Stomach (tissue), 8 donors: ENCODE measurements at regions not wholly inside any gene's neighbourhood (a gene's known extent, or its start where the extent isn't known, plus 50 kb on each side); places are given as distances from the start of the nearest gene placed in this dataset.

Experiments
- DNase-seq, 2 donors: peaks; one replicate each; pipeline versions ENCODE4 v3.0.0 to v3.0.0-alpha.2; 2013 to 2019
- H3K27ac ChIP-seq, 5 donors: fragments of 200-600 bp in 4 of 5; sonication (generic) in 4 of 5; one replicate each; pipeline ENCODE4 v1.5.1; 2013 to 2019; ENCODE audit warnings: mild to moderate bottlenecking in 1 of 5, moderate library complexity in 1 of 5
- H3K27me3 ChIP-seq, 3 donors: fragments of 200-600 bp; sonication (generic); one replicate each; pipeline ENCODE4 v1.5.1; 2017 to 2019; ENCODE audit warnings: mixed run types in 1 of 3
- H3K36me3 ChIP-seq, 4 donors: fragments of 200-600 bp; sonication (generic); 1 replicate in 3 of 4; 2 replicates in 1 of 4; pipeline ENCODE4 v1.5.1; 2016 to 2019
- H3K4me1 ChIP-seq, 4 donors: fragments of 200-600 bp; sonication (generic); one replicate each; pipeline ENCODE4 v1.5.1; 2016 to 2019
- H3K4me3 ChIP-seq, 4 donors: fragments of 200-600 bp; sonication (generic) in 3 of 4; one replicate each; pipeline ENCODE4 v1.5.1; 2016 to 2019; ENCODE audit warnings: mild to moderate bottlenecking in 1 of 4
- H3K9me3 ChIP-seq, 4 donors: fragments of 200-600 bp; sonication (generic); one replicate each; pipeline ENCODE4 v1.5.1; 2016 to 2019
- CTCF ChIP-seq, 7 experiments: fragments of 450-650 bp in 4 of 7; fragments of 200-600 bp in 3 of 7; sonication (generic) in 3 of 7; IDR thresholded peaks; one replicate each; pipeline ENCODE4 v1.5.1; 2016 to 2019; ENCODE audit warnings: antibody characterized with exemption in 7 of 7, control low read depth in 2 of 7, mild to moderate bottlenecking in 1 of 7
- EP300 ChIP-seq: sonication (generic); formaldehyde crosslinking; IDR thresholded peaks from one replicate; pipeline ENCODE4 v1.6.1; 2017; ENCODE audit warnings: antibody characterized with exemption
- POLR2A ChIP-seq, 4 donors: fragments of 450-650 bp; IDR thresholded peaks; one replicate each; pipeline ENCODE4 v1.6.1; 2016; ENCODE audit warnings: antibody characterized with exemption in 4 of 4, control low read depth in 2 of 4, mild to moderate bottlenecking in 1 of 4, moderate library complexity in 1 of 4
- POLR2AphosphoS5 ChIP-seq, 3 donors: sonication (generic); formaldehyde crosslinking; IDR thresholded peaks; one replicate each; pipeline ENCODE4 v1.6.1; 2016; ENCODE audit warnings: antibody characterized with exemption in 3 of 3
- WGBS, 5 donors: extraction: QIAGEN DNeasy Blood & Tissue Kit in 3 of 5; methylation state at CpG; one replicate each; pipeline versions ENCODE4 v1.1.5 to v1.1.7; 2013 to 2018; 5-methylcytosine and 5-hydroxymethylcytosine counted together
- intact Hi-C: fragments of 100-400 bp; cut with DNase I; formaldehyde crosslinking; loops from one replicate; pipeline ENCODE4 v1.15.1; 2023; ENCODE audit warnings: low total_unique reads
- donor health status: healthy with polysubstance abuse.
- donor health status: Bipolar disorder and iron deficiency.
- donor health status: healthy.

- H3K4me1 ChIP-seq = no peaks in the 10 kb centered on the region
- H3K36me3 ChIP-seq = no peaks in the 10 kb centered on the region
- H3K27ac ChIP-seq = no peak overlapping the region
- WGBS, 5 donors = 73 to 85% (median 84%) methylated on average over 2 of the region's 2 CpGs
- TF ChIP-seq POLR2AphosphoS5 (IDR thresholded peaks at IDR 0.05) (no peak), POLR2A (IDR thresholded peaks at IDR 0.05) (no peak), CTCF (IDR thresholded peaks at IDR 0.05) (no peak)
- H3K4me3 ChIP-seq = no peak overlapping the region
- no peaks in the 10 kb centered on the region for H3K9me3 ChIP-seq
- intact Hi-C loops = no loop called here
- no peaks in the 10 kb centered on the region for H3K27me3 ChIP-seq
- DNase-seq = no peak
Observed at GRCh38 chr4:181541396-181541795, 701.8 kb upstream of the TENM3 start.

GRCh38 chr4:181548873-181549575 lies 694.2 kb upstream of the TENM3 start:
- 77 to 89% (median 84%) methylated on average over 9 of the region's 9 CpGs for WGBS, 5 donors

GRCh38 chr4:181549576-181550188 lies 693.5 kb upstream of the TENM3 start:
- Histone ChIP-seq H3K27ac (no peak overlapping the region), H3K36me3 (no peaks in the 10 kb centered on the region), H3K4me1 (no peaks in the 10 kb centered on the region), H3K27me3 (no peaks in the 10 kb centered on the region), H3K9me3 (no peaks in the 10 kb centered on the region), H3K4me3 (no peak overlapping the region)
- intact Hi-C loops = no loop called here
- 55 to 74% (median 62%) methylated on average over 3 of the region's 3 CpGs for WGBS, 5 donors
- no peak for DNase-seq
- TF ChIP-seq POLR2AphosphoS5 (IDR thresholded peaks at IDR 0.05) = no peak
- no peak for TF ChIP-seq CTCF (IDR thresholded peaks at IDR 0.05)
- TF ChIP-seq EP300 = no peak
- TF ChIP-seq POLR2A (IDR thresholded peaks at IDR 0.05) = no peak

More at GRCh38 chr4:181548873-181549575, 694.2 kb upstream of the TENM3 start:
- Histone ChIP-seq H3K4me1 (no peaks in the 10 kb centered on the region), H3K27me3 (no peaks in the 10 kb centered on the region), H3K36me3 (no peaks in the 10 kb centered on the region), H3K4me3 (no peak overlapping the region), H3K9me3 (no peaks in the 10 kb centered on the region), H3K27ac (no peak overlapping the region)
- TF ChIP-seq CTCF (IDR thresholded peaks at IDR 0.05) = no peak
- TF ChIP-seq POLR2A (IDR thresholded peaks at IDR 0.05) = no peak
- no peak for TF ChIP-seq POLR2AphosphoS5 (IDR thresholded peaks at IDR 0.05)
- no peak for TF ChIP-seq EP300
- DNase-seq = no peak
- intact Hi-C loops = no loop called here

- WGBS, 5 donors = 85 to 97% (median 94%) methylated on average over 1 of the region's 1 CpG
- intact Hi-C loops = no loop called here
- Histone ChIP-seq H3K4me3 (no peak overlapping the region), H3K4me1 (no peaks in the 10 kb centered on the region), H3K27ac (no peak overlapping the region), H3K27me3 (no peaks in the 10 kb centered on the region), H3K9me3 (no peaks in the 10 kb centered on the region), H3K36me3 (no peaks in the 10 kb centered on the region)
- DNase-seq = no peak
- no peak for TF ChIP-seq EP300
- no peak for TF ChIP-seq POLR2A (IDR thresholded peaks at IDR 0.05)
- TF ChIP-seq POLR2AphosphoS5 (IDR thresholded peaks at IDR 0.05) = no peak
Observed at GRCh38 chr4:181550381-181550780, 692.8 kb upstream of the TENM3 start.

- no peaks in the 10 kb centered on the region for H3K4me1 ChIP-seq
- H3K27me3 ChIP-seq = no peaks in the 10 kb centered on the region
- H3K36me3 ChIP-seq = no peaks in the 10 kb centered on the region
- 60 to 90% (median 78%) methylated on average over 4 of the region's 4 CpGs for WGBS, 5 donors
- no peak overlapping the region for H3K27ac ChIP-seq
- no peak overlapping the region for H3K4me3 ChIP-seq
- no peak for TF ChIP-seq POLR2A (IDR thresholded peaks at IDR 0.05)
- TF ChIP-seq EP300 = no peak
- no peak for TF ChIP-seq POLR2AphosphoS5 (IDR thresholded peaks at IDR 0.05)
- no peak for TF ChIP-seq CTCF (IDR thresholded peaks at IDR 0.05)
- intact Hi-C loops = no loop called here
- peaks cover 0 to 8% (median 3%) of the 10 kb centered on the region in 4 donors for H3K9me3 ChIP-seq
- no peak for DNase-seq
Observed at GRCh38 chr4:181559637-181560036, 683.6 kb upstream of the TENM3 start.
